HL-60 (cell line): ENCODE measurements at regions not wholly inside any gene's neighbourhood (a gene's known extent, or its start where the extent isn't known, plus 50 kb on each side); places are given as distances from the start of the nearest gene placed in this dataset.

Experiments used
- DNase-seq, 2 experiments: peaks; one replicate each; pipeline ENCODE4 v3.0.0-alpha.2; 2010 to 2020; ENCODE audit warnings: low read depth in 1 of 2, low spot score in 1 of 2
- H3K27ac ChIP-seq: fragments of 250-450 bp; sonication (Bioruptor Pico); replicated peaks from 2 replicates; pipeline ENCODE4 v1.5.1; 2020; ENCODE audit warnings: mild to moderate bottlenecking, moderate library complexity
- H3K27me3 ChIP-seq: fragments of 250-450 bp; sonication (Bioruptor Pico); 2 replicates; pipeline ENCODE4 v1.5.1; 2021; ENCODE audit warnings: mild to moderate bottlenecking, moderate library complexity; ENCODE audit not compliant: insufficient read depth, poor library complexity, severe bottlenecking
- H3K4me3 ChIP-seq: replicated peaks from 2 replicates; pipeline ENCODE4 v1.5.1; 2011; ENCODE audit warnings: mild to moderate bottlenecking, control low read depth, low read length; ENCODE audit not compliant: insufficient read depth
- CTCF ChIP-seq: IDR thresholded peaks from one replicate; pipeline ENCODE4 v1.5.1; 2011; ENCODE audit warnings: low read length, control low read depth, inconsistent platforms; ENCODE audit not compliant: insufficient read depth
- GABPA ChIP-seq: IDR thresholded peaks from 2 replicates; pipeline ENCODE4 v1.6.1; 2012; ENCODE audit warnings: low read depth
- POLR2AphosphoS5 ChIP-seq: IDR thresholded peaks from 2 replicates; pipeline ENCODE4 v1.6.1; 2012; ENCODE audit warnings: low read depth
- REST ChIP-seq: IDR thresholded peaks from 2 replicates; pipeline ENCODE4 v1.6.1; 2012; ENCODE audit warnings: low read depth; ENCODE audit not compliant: insufficient replicate concordance
- SPI1 ChIP-seq: IDR thresholded peaks from 2 replicates; pipeline ENCODE4 v1.6.1; 2012; ENCODE audit warnings: low read depth, mild to moderate bottlenecking, borderline replicate concordance

- no peaks in the 10 kb centered on the region for H3K27me3 ChIP-seq
- no peak for TF ChIP-seq CTCF
- TF ChIP-seq POLR2AphosphoS5: no peak
- TF ChIP-seq SPI1: no peak
- no peak for TF ChIP-seq REST
- no peak for TF ChIP-seq GABPA
- no peak overlapping the region for H3K4me3 ChIP-seq
- no peak for DNase-seq
- no peak overlapping the region for H3K27ac ChIP-seq
Measured at GRCh38 chr14:25122843-25123242, 72.9 kb upstream of the STXBP6 start.

- Histone ChIP-seq H3K4me3 (no peak overlapping the region), H3K27me3 (no peaks in the 10 kb centered on the region), H3K27ac (no peak overlapping the region)
- TF ChIP-seq POLR2AphosphoS5: no peak
- no peak for TF ChIP-seq GABPA
- TF ChIP-seq REST: no peak
- DNase-seq: no peak
Measured at GRCh38 chr14:25122211-25122610, 72.3 kb upstream of the STXBP6 start.

GRCh38 chr14:25121337-25122129 is 71.6 kb upstream of the STXBP6 start:
- no peak overlapping the region for H3K27ac ChIP-seq
- DNase-seq: no peak
- H3K27me3 ChIP-seq: no peaks in the 10 kb centered on the region
- TF ChIP-seq SPI1 (no peak), GABPA (no peak)
- no peak overlapping the region for H3K4me3 ChIP-seq

GRCh38 chr14:25120261-25120660 is 70.3 kb upstream of the STXBP6 start:
- no peak for TF ChIP-seq GABPA
- no peak for TF ChIP-seq POLR2AphosphoS5
- no peak for TF ChIP-seq CTCF
- no peak for TF ChIP-seq REST
- no peak for TF ChIP-seq SPI1
- H3K27ac ChIP-seq: no peak overlapping the region
- no peaks in the 10 kb centered on the region for H3K27me3 ChIP-seq
- no peak overlapping the region for H3K4me3 ChIP-seq
- DNase-seq: no peak
